ENCODE measurements at regions not wholly inside any gene's neighbourhood (a gene's known extent, or its start where the extent isn't known, plus 50 kb on each side); places are given as distances from the start of the nearest gene placed in this dataset.

- no peak for TF ChIP-seq SIN3A (IDR thresholded peaks at IDR 0.05; ENCODE audit: borderline replicate concordance in 2 of 2, control insufficient read depth in 1 of 2, low read depth in 2 of 2, low read length in 2 of 2)
- TF ChIP-seq POLR2A (conservative IDR thresholded peaks at IDR 0.05), result no peak
- no peak for TF ChIP-seq RAD21 (CRISPR knock-in tag; conservative IDR thresholded peaks at IDR 0.05 in 1 of 2, IDR thresholded peaks at IDR 0.05 in 1 of 2)
- no peak for TF ChIP-seq CTCF (IDR thresholded peaks at IDR 0.05 in 2 of 3, conservative IDR thresholded peaks at IDR 0.05 in 1 of 3; ENCODE audit: insufficient read depth in 2 of 3, low read depth in 1 of 3, low read length in 3 of 3)
- TF ChIP-seq ZKSCAN1 (IDR thresholded peaks at IDR 0.05; ENCODE audit: low read depth, low read length), result no peak
- no peak for TF ChIP-seq EP300 (IDR thresholded peaks at IDR 0.05; ENCODE audit: low read length)
- no peak for TF ChIP-seq TCF7L2 (IDR thresholded peaks at IDR 0.05; ENCODE audit: low read depth, low read length)
- TF ChIP-seq TAF1 (IDR thresholded peaks at IDR 0.05; ENCODE audit: control insufficient read depth, extremely low read depth, insufficient read depth, low read length, severe bottlenecking), result no peak
- TF ChIP-seq TCF7 (IDR thresholded peaks at IDR 0.05; ENCODE audit: borderline replicate concordance), result no peak
- no peak for TF ChIP-seq ZNF384 (IDR thresholded peaks at IDR 0.05; ENCODE audit: low read depth, low read length)
- TF ChIP-seq SETDB1 (IDR thresholded peaks at IDR 0.05; ENCODE audit: low read length), result no peak
These were observed 442.4 kb upstream of the GRM7 start for GRCh38 chr3:6418485-6418884.
